H1 (cell line): ENCODE measurements at regions not wholly inside any gene's neighbourhood (a gene's known extent, or its start where the extent isn't known, plus 50 kb on each side); places are given as distances from the start of the nearest gene placed in this dataset.

ENCODE experiments used
- CTCF ChIA-PET: fragments of 300-600 bp; sonication (Branson Sonifier 250); formaldehyde crosslinking; loops from one replicate; lab custom pipeline; 2021; ENCODE audit not compliant: partially characterized antibody; lab: Charles Lee
- POLR2A ChIA-PET: fragments of 300-600 bp; sonication (Branson Sonifier 250); formaldehyde crosslinking; loops from one replicate; lab custom pipeline; 2021; ENCODE audit warnings: inconsistent platforms; ENCODE audit not compliant: partially characterized antibody; lab: Charles Lee
- DNase-seq, 2 experiments: peaks; one replicate each; pipeline versions ENCODE4 v3.0.0 to v3.0.0-alpha.2; 2010 to 2022; ENCODE audit warnings: low spot score in 2 of 2, low read depth in 1 of 2, mixed read lengths in 1 of 2
- FAIRE-seq: peaks from 2 replicates; lab custom pipeline; 2011; peaks lifted over from hg19 to GRCh38; lab: Jason Lieb, UNC
- H2AFZ ChIP-seq: 2 replicates; pipeline ENCODE4 v1.8.1; 2012; ENCODE audit warnings: low read length, inconsistent platforms
- H2AK5ac ChIP-seq: 2 replicates; pipeline ENCODE4 v1.6.1; 2013; ENCODE audit warnings: low read depth, low read length
- H2BK120ac ChIP-seq: replicated peaks from 2 replicates; pipeline ENCODE3; 2013; ENCODE audit warnings: low read depth, low read length, inconsistent platforms
- H2BK12ac ChIP-seq: 2 replicates; pipeline ENCODE4 v1.6.1; 2013; ENCODE audit warnings: low read depth, low read length
- H2BK15ac ChIP-seq: 2 replicates; pipeline ENCODE4 v1.6.1; 2013; ENCODE audit warnings: low read length
- H2BK20ac ChIP-seq: 2 replicates; pipeline ENCODE4 v1.6.1; 2013; ENCODE audit warnings: low read length
- H2BK5ac ChIP-seq: 2 replicates; pipeline ENCODE4 v1.6.1; 2013; ENCODE audit warnings: low read depth, low read length
- H3K14ac ChIP-seq: 2 replicates; pipeline ENCODE4 v1.6.1; 2013; ENCODE audit warnings: inconsistent platforms; ENCODE audit not compliant: insufficient read length
- H3K18ac ChIP-seq: 2 replicates; pipeline ENCODE4 v1.6.1; 2013; ENCODE audit warnings: low read length; ENCODE audit errors: extremely low read depth
- H3K23ac ChIP-seq: 2 replicates; pipeline ENCODE4 v1.6.1; 2013; ENCODE audit warnings: inconsistent platforms; ENCODE audit not compliant: insufficient read length
- H3K23me2 ChIP-seq: 2 replicates; pipeline ENCODE4 v1.6.1; 2013; ENCODE audit warnings: low read depth, low read length
- H3K27ac ChIP-seq: 2 replicates; pipeline ENCODE4 v1.6.1; 2011; ENCODE audit warnings: low read depth, low read length, inconsistent platforms
- H3K27me3 ChIP-seq, 4 experiments: replicated peaks in 1 of 4; 1 replicate in 1 of 4; 2 replicates in 3 of 4; pipeline versions ENCODE4 v1.6.1 to v1.8.1; 2011 to 2013; ENCODE audit warnings: low read length in 3 of 4, mild to moderate bottlenecking in 3 of 4, inconsistent platforms in 2 of 4, mixed read lengths in 2 of 4, moderate library complexity in 1 of 4; ENCODE audit not compliant: control insufficient read depth in 3 of 4, insufficient read depth in 3 of 4; ENCODE audit errors: extremely low read depth in 1 of 4
- H3K36me3 ChIP-seq, 4 experiments: 2 replicates each; pipeline versions ENCODE4 v1.6.1 to v1.8.1; 2011 to 2013; ENCODE audit warnings: mild to moderate bottlenecking in 4 of 4, low read length in 3 of 4, moderate library complexity in 2 of 4, control low read depth in 1 of 4, inconsistent platforms in 1 of 4; ENCODE audit not compliant: insufficient read depth in 4 of 4, control insufficient read depth in 2 of 4
- H3K4ac ChIP-seq: replicated peaks from 2 replicates; pipeline ENCODE3; 2013; ENCODE audit warnings: low read length, low read depth, mixed read lengths, inconsistent platforms; ENCODE audit not compliant: insufficient read length
- H3K4me1 ChIP-seq, 4 experiments: replicated peaks in 1 of 4; 1 replicate in 1 of 4; 2 replicates in 3 of 4; pipeline versions ENCODE4 v1.6.1 to v1.8.1; 2011 to 2013; ENCODE audit warnings: low read length in 3 of 4, inconsistent platforms in 2 of 4, mixed read lengths in 1 of 4; ENCODE audit not compliant: insufficient read depth in 4 of 4, control insufficient read depth in 3 of 4
- H3K4me2 ChIP-seq, 2 experiments: 2 replicates each; pipeline versions ENCODE4 v1.6.1 to v1.8.1; 2011 to 2013; ENCODE audit warnings: low read depth in 2 of 2, low read length in 2 of 2, control low read depth in 1 of 2, inconsistent platforms in 1 of 2, mild to moderate bottlenecking in 1 of 2; ENCODE audit not compliant: insufficient read depth in 1 of 2
- H3K4me3 ChIP-seq, 4 experiments: fragments of 200-600, 300-600 bp in 1 of 4; sonication (generic), shearing (Covaris generic), sonication (Bioruptor Twin) in 1 of 4; 2 replicates each; pipeline versions ENCODE4 v1.5.1 to v1.8.1; 2011 to 2016; ENCODE audit warnings: low read length in 4 of 4, low read depth in 3 of 4, control low read depth in 2 of 4, inconsistent platforms in 2 of 4, mild to moderate bottlenecking in 2 of 4, mixed read lengths in 1 of 4, moderate library complexity in 1 of 4; ENCODE audit not compliant: insufficient read depth in 2 of 4; ENCODE audit errors: extremely low read depth in 1 of 4
- H3K56ac ChIP-seq: replicated peaks from 2 replicates; pipeline ENCODE3; 2013; ENCODE audit warnings: low read depth, mild to moderate bottlenecking, mixed read lengths, low read length, inconsistent platforms; ENCODE audit not compliant: insufficient read length
- H3K79me1 ChIP-seq: 2 replicates; pipeline ENCODE4 v1.6.1; 2013; ENCODE audit warnings: low read depth, low read length, control low read depth
- H3K79me2 ChIP-seq, 2 experiments: 2 replicates each; pipeline versions ENCODE4 v1.6.1 to v1.8.1; 2012 to 2013; ENCODE audit warnings: low read length in 2 of 2, mild to moderate bottlenecking in 2 of 2, inconsistent platforms in 1 of 2; ENCODE audit not compliant: insufficient read depth in 2 of 2, control insufficient read depth in 1 of 2
- H3K9ac ChIP-seq, 4 experiments: replicated peaks in 1 of 4; 1 replicate in 1 of 4; 2 replicates in 3 of 4; pipeline versions ENCODE4 v1.6.1 to v1.8.1; 2011 to 2013; ENCODE audit warnings: low read depth in 3 of 4, low read length in 3 of 4, control low read depth in 2 of 4, mild to moderate bottlenecking in 2 of 4, moderate library complexity in 2 of 4, inconsistent platforms in 1 of 4; ENCODE audit errors: extremely low read depth in 1 of 4
- H3K9me3 ChIP-seq, 2 experiments: 2 replicates each; pipeline versions ENCODE4 v1.6.1 to v1.8.1; 2012 to 2013; ENCODE audit warnings: mild to moderate bottlenecking in 2 of 2, moderate library complexity in 2 of 2, control low read depth in 1 of 2, inconsistent platforms in 1 of 2, low read depth in 1 of 2, low read length in 1 of 2, mixed read lengths in 1 of 2; ENCODE audit not compliant: insufficient read depth in 2 of 2
- H4K20me1 ChIP-seq, 2 experiments: replicated peaks in 1 of 2; 2 replicates each; pipeline versions ENCODE3 to v1.8.1; 2011 to 2013; ENCODE audit warnings: inconsistent platforms in 2 of 2, low read length in 2 of 2, mild to moderate bottlenecking in 1 of 2; ENCODE audit not compliant: insufficient read depth in 2 of 2, control insufficient read depth in 1 of 2
- H4K5ac ChIP-seq: 2 replicates; pipeline ENCODE4 v1.6.1; 2013; ENCODE audit warnings: low read length, low read depth, mixed read lengths, inconsistent platforms; ENCODE audit not compliant: insufficient read length
- H4K8ac ChIP-seq: 2 replicates; pipeline ENCODE4 v1.8.0; 2013; ENCODE audit warnings: mild to moderate bottlenecking, moderate library complexity, low read length, inconsistent platforms; ENCODE audit not compliant: insufficient read depth; ENCODE audit errors: extremely low read depth
- H4K91ac ChIP-seq: replicated peaks from 2 replicates; pipeline ENCODE3; 2013; ENCODE audit warnings: low read length, mixed read lengths, inconsistent platforms; ENCODE audit not compliant: insufficient read length
- CHD1 ChIP-seq: IDR thresholded peaks from 2 replicates; pipeline ENCODE4 v1.6.1; 2012; ENCODE audit warnings: low read depth, low read length, improper control_type of control experiment
- JUN ChIP-seq: IDR thresholded peaks from 2 replicates; pipeline ENCODE4 v1.6.1; 2011; ENCODE audit warnings: low read depth, mild to moderate bottlenecking, improper control_type of control experiment, low read length
- KDM1A ChIP-seq: fragments of 200-600, 300-600 bp; sonication (generic); IDR thresholded peaks from 2 replicates; pipeline ENCODE4 v1.7.1; 2016; ENCODE audit warnings: mild to moderate bottlenecking, low read length, borderline replicate concordance
- KDM5A ChIP-seq: fragments of 200-600 bp; IDR thresholded peaks from 2 replicates; pipeline ENCODE4 v1.7.1; 2012; ENCODE audit warnings: mild to moderate bottlenecking, low read length, inconsistent platforms, mixed read lengths
- NANOG ChIP-seq: IDR thresholded peaks from 2 replicates; pipeline ENCODE4 v1.6.1; 2011; ENCODE audit warnings: low read length, low read depth, mild to moderate bottlenecking, inconsistent platforms; ENCODE audit not compliant: insufficient read depth, poor library complexity, severe bottlenecking
- YY1 ChIP-seq: IDR thresholded peaks from 2 replicates; pipeline ENCODE4 v1.6.1; 2011; ENCODE audit warnings: low read depth, mild to moderate bottlenecking, low read length
- WGBS, 2 experiments: shearing (Covaris generic) in 1 of 2; methylation state at CpG; one replicate each; pipeline versions ENCODE4 v1.1.6 to v1.1.7; 2013 to 2015; ENCODE audit warnings: low lambda C conversion rate in 2 of 2, mixed read lengths in 2 of 2, inconsistent platforms in 1 of 2, low coverage in 1 of 2, missing lambda C conversion rate in 1 of 2; ENCODE audit not compliant: insufficient replicate concordance in 2 of 2, insufficient coverage in 1 of 2, insufficient read length in 1 of 2; ENCODE audit errors: extremely low coverage in 1 of 2, missing lambda C conversion rate in 1 of 2; 5-methylcytosine and 5-hydroxymethylcytosine counted together

DNA sequence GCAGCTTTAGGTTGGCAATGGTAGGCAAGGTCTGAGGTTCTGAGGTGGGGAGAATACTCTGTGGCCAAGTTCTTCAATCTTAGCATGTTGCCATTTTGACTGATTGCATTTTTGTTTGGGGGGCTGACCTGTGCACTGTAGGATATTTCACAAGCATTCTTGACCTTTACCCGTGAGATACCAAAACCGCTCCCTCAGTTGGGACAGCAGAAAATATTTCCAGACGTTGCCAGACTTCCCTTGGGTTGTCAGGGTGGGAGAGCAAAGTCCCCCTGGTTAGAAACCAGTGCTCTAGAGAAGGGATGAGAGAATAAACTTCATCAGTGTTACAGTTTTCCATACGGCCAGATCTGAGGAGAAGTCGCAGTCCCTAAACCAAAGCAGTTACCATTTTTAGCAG lies 279.6 kb downstream of the TFAP2B start:
- H2BK20ac ChIP-seq = no peak overlapping the region
- no peaks in the 10 kb centered on the region for H3K79me1 ChIP-seq
- H2AK5ac ChIP-seq = no peak overlapping the region
- H3K14ac ChIP-seq = no peak overlapping the region
- FAIRE-seq = no peak
- no peak overlapping the region for H3K23ac ChIP-seq
- H4K20me1 ChIP-seq = no peaks in the 10 kb centered on the region
- H2AFZ ChIP-seq = no peak overlapping the region
- no peak for DNase-seq
- H3K27me3 ChIP-seq = peaks cover 0 to 1% (median 0%) of the 10 kb centered on the region in 4 experiments; a peak in 1 of 7 replicates
- no peak overlapping the region for H4K8ac ChIP-seq
- H2BK5ac ChIP-seq = no peak overlapping the region
- H2BK12ac ChIP-seq = no peak overlapping the region
- H4K5ac ChIP-seq = no peak overlapping the region
- H3K9ac ChIP-seq = 0 out of 7 replicates have a peak overlapping the region, but pooled peaks of 1 of the 4 experiments have one; percentile 2
- no peaks in the 10 kb centered on the region for H3K79me2 ChIP-seq
- ChIA-PET CTCF (interaction anchor here (0.6 kb wide), 1 partner anchor 460 kb away, joined by 3 read pairs; no protein-coding TSS in a partner anchor), POLR2A (no interaction called here)
- H4K91ac ChIP-seq = no peak overlapping the region
- H3K56ac ChIP-seq = no peak overlapping the region
- H3K23me2 ChIP-seq = no peaks in the 10 kb centered on the region
- H3K4me1 ChIP-seq = no peaks in the 10 kb centered on the region
- H2BK15ac ChIP-seq = no peak overlapping the region
- H3K18ac ChIP-seq = no peak overlapping the region
- no peaks in the 10 kb centered on the region for H3K9me3 ChIP-seq
- H3K27ac ChIP-seq = no peak overlapping the region
- no peak overlapping the region for H3K4ac ChIP-seq
- no peaks in the 10 kb centered on the region for H3K36me3 ChIP-seq
- no peak overlapping the region for H2BK120ac ChIP-seq
- no peak overlapping the region for H3K4me2 ChIP-seq
- WGBS, 2 experiments = 82% methylated on average over 5 of the region's 5 CpGs; no CpG with 5 or more reads in 1 of the 2 experiments
- no peak overlapping the region for H3K4me3 ChIP-seq
- no peak for TF ChIP-seq KDM1A
- no peak for TF ChIP-seq JUN
- no peak for TF ChIP-seq YY1
- no peak for TF ChIP-seq KDM5A
- TF ChIP-seq NANOG = no peak
- no peak for TF ChIP-seq CHD1
